GM06990 (cell line): ENCODE measurements at regions not wholly inside any gene's neighbourhood (a gene's known extent, or its start where the extent isn't known, plus 50 kb on each side); places are given as distances from the start of the nearest gene placed in this dataset.
"Not testable (repeated sequence)": the region's sequence is repeated elsewhere in the genome, so short reads cannot be mapped to it uniquely, and the experiment has no call there.

Experiments used
- DNase-seq: peaks from one replicate; pipeline ENCODE4 v3.0.0-alpha.2; 2011; ENCODE audit not compliant: insufficient read length; ENCODE audit errors: extremely low read depth
- H3K27me3 ChIP-seq: replicated peaks from 2 replicates; pipeline ENCODE4 v1.6.0; 2011; ENCODE audit warnings: low read length; ENCODE audit not compliant: control insufficient read depth, insufficient read depth
- H3K36me3 ChIP-seq: 2 replicates; pipeline ENCODE4 v1.5.1; 2011; ENCODE audit warnings: low read length; ENCODE audit not compliant: control insufficient read depth, insufficient read depth
- H3K4me3 ChIP-seq: replicated peaks from 2 replicates; pipeline ENCODE4 v1.5.1; 2011; ENCODE audit warnings: low read depth, mild to moderate bottlenecking, control low read depth, low read length
- CTCF ChIP-seq: IDR thresholded peaks from 2 replicates; pipeline ENCODE4 v1.5.1; 2011; ENCODE audit warnings: low read length, control low read depth, mild to moderate bottlenecking, inconsistent platforms; ENCODE audit not compliant: insufficient read depth, poor library complexity, severe bottlenecking

- Histone ChIP-seq H3K4me3 (no peak overlapping the region), H3K27me3 (no peaks in the 10 kb centered on the region), H3K36me3 (no peaks in the 10 kb centered on the region)
- TF ChIP-seq CTCF: no peak
- DNase-seq: no peak
These were observed 397.5 kb downstream of the COG6 start for GRCh38 chr13:40052954-40053353.

GRCh38 chr13:40053401-40053800 lies 397.9 kb downstream of the COG6 start:
- TF ChIP-seq CTCF: no peak
- H3K27me3 ChIP-seq: no peaks in the 10 kb centered on the region
- no peak for DNase-seq
- no peak overlapping the region for H3K4me3 ChIP-seq
- H3K36me3 ChIP-seq: no peaks in the 10 kb centered on the region

- not testable (repeated sequence) for H3K27me3 ChIP-seq, H3K36me3 ChIP-seq, H3K4me3 ChIP-seq, DNase-seq
These were observed 399.0 kb downstream of the COG6 start for GRCh38 chr13:40054422-40054821.

- TF ChIP-seq CTCF: no peak
- DNase-seq: no peak
These were observed 401.6 kb downstream of the COG6 start for GRCh38 chr13:40056898-40057619.

GRCh38 chr13:40058757-40059236 lies 403.3 kb downstream of the COG6 start:
- H3K36me3 ChIP-seq: no peaks in the 10 kb centered on the region
- DNase-seq: peak; percentile 34
- no peaks in the 10 kb centered on the region for H3K27me3 ChIP-seq

More at GRCh38 chr13:40056898-40057619, 401.6 kb downstream of the COG6 start:
- Histone ChIP-seq H3K27me3 (no peaks in the 10 kb centered on the region), H3K4me3 (no peak overlapping the region), H3K36me3 (no peaks in the 10 kb centered on the region)

More at GRCh38 chr13:40058757-40059236, 403.3 kb downstream of the COG6 start:
- H3K4me3 ChIP-seq: no peak overlapping the region; the same call in 1 of the 2 replicates
- TF ChIP-seq CTCF: no peak
